ENCODE measurements at regions not wholly inside any gene's neighbourhood (a gene's known extent, or its start where the extent isn't known, plus 50 kb on each side); places are given as distances from the start of the nearest gene placed in this dataset.
A peak's percentile ranks its signal among the peaks of the same experiment; 100 is the strongest.

DNA sequence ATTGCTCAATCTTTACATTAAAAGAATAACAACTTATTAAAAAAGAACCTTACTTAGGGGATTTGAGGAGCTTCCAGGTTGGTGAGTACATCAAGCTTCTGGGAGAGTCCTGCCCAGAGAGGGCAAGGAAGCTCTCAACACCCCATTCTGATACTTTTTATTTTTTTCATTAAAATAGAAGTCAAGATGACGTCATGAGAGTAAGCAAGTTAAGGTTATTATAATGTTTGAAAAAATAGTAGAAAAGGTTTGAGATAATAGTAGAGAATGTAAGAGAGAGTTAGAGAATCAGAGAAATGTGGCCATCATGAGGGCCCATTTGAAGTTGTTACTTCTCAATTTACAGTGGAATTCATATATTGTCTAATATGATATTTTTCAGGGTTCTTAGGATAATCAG lies 221.0 kb upstream of the SLC16A7 start:
- TF ChIP-seq, protein P1, sequence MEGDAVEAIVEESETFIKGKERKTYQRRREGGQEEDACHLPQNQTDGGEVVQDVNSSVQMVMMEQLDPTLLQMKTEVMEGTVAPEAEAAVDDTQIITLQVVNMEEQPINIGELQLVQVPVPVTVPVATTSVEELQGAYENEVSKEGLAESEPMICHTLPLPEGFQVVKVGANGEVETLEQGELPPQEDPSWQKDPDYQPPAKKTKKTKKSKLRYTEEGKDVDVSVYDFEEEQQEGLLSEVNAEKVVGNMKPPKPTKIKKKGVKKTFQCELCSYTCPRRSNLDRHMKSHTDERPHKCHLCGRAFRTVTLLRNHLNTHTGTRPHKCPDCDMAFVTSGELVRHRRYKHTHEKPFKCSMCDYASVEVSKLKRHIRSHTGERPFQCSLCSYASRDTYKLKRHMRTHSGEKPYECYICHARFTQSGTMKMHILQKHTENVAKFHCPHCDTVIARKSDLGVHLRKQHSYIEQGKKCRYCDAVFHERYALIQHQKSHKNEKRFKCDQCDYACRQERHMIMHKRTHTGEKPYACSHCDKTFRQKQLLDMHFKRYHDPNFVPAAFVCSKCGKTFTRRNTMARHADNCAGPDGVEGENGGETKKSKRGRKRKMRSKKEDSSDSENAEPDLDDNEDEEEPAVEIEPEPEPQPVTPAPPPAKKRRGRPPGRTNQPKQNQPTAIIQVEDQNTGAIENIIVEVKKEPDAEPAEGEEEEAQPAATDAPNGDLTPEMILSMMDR (IDR thresholded peaks at IDR 0.05), result no peak

DNA sequence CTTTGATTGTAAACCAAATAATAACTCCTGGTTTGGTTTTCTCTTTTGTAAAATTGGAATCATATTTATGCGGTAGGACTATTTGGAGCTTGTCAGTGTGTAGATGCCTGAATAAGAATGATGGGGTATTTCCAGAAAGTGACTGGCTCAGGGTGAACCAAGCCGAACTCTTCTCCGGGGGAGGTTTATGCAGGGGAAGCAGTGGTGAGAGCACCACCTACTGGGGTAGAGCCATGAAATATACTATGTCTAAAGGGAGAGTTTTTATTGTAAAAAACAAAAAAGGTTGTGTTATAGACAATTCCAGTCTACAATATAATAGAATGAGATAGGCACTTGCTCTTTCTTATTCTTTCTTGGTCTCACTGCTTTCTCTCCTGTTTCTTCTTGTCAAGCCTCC lies 222.9 kb upstream of the SLC16A7 start:
- TF ChIP-seq, protein P1 (IDR thresholded peaks at IDR 0.05), result peak; percentile 45

DNA sequence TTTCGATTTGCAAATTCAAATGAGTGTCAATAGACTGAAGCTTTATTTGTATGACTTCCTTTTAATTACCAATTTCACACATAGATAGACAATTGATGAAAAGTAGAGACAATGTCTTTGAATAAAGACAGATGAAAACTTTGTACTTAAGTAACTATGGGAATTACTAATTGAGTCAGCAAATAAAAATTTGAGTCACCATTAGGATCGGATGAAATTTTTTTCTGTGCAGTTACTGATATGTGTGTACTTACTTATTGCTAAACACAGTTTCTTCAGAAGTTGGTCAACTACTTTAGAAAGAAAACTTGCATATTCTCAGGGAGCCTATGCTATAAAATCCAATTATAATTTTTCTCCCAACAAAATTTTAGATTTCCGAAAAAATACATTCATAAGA lies 224.9 kb upstream of the SLC16A7 start:
- TF ChIP-seq, protein P1 (IDR thresholded peaks at IDR 0.05), result no peak

DNA sequence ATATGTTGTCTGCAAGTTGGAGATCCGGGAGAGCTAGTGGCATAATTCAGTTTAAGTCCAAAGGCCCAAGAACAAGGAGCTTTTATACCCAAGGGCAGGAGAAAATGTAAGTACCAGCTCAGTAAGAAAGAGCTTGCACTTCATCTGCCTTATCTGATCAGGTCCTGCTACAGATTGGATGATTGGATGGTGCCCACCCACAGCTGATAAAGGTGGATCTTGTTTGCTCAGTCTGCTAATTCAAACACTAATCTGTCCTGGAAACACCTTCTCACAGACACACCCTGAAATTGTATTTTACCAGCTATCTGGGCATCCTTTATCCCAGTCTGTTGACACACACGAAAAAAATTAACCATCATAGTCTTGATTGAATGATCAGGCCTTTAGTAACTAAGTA lies 230.7 kb upstream of the SLC16A7 start:
- TF ChIP-seq, protein P1 (IDR thresholded peaks at IDR 0.05), result no peak

DNA sequence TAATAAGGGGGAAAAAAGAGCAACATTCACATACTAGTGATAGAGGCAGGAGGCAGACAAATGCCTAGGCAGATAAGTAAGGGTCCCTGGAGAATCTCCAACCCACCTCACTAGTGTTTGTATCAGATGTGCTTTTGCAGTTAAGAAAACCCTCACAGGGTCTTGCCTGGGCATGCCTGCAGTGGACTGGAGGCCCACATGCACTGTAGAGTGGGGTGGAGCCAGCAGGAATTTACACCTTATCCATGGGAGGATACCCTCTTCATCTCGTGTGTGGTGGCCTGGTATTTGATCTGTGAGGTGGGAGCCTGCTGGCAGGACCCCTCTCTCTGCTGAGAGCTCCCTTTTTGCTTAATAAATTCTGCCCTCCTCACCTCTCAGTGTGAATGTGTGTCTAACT lies 238.0 kb upstream of the SLC16A7 start:
- TF ChIP-seq, protein P1 (IDR thresholded peaks at IDR 0.05), result no peak

DNA sequence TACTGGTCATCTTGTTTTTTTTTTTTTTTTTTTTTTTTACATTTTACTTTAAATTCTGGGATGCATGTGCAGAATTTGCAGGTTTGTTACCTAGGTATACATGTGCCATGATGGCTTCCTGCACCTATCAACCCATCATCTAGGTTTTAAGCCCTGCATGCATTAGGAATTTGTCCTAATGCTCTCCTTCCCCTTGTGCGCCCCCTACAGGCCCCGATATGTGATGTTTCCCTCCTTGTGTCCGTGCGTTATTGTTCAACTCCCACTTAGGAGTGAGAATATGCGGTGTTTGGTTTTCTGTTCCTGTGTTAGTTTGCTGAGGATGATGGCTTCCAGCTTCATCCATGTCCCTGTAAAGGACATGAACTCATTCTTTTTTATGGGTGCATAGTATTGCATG lies 249.6 kb upstream of the SLC16A7 start:
- TF ChIP-seq, protein P1 (IDR thresholded peaks at IDR 0.05), result peak; percentile 21; the same call in 1 of the 2 replicates

DNA sequence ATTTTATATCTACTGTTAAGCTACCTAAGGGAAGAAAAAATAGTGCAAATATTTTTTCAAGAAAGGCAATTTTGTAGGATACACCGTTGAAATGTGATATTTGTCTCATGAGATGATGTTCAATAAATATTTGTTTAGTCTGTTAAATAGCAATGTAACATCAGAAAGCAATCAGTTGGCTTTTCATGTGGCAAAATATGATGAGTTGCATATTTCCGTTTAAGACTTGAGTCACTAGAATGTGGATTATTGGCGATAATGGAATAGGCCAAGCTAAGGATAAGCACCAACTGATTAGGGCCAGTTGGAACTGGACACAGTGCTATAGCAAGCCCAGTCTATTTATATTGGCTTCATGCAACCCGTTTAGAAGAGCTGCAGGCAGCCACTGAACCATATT lies 250.4 kb upstream of the SLC16A7 start:
- TF ChIP-seq, protein P1 (IDR thresholded peaks at IDR 0.05), result no peak

DNA sequence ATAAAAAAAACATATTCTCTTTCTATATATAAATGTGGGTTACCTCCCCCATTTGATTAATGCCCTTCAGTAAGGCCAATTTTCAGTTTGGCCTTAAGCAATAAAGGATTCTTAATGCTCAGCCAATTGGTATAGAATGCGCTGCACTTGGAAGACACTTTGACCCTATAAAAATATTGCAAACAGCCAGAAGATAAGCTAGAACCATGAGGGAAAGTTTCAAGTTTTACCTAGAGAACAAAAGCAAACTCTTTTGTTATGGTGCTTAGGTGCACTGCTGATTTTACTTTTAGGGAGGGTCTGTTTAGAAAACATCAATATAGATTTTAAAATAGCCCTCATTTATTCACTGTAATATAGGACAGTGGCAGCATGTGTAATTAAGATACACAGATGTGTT lies 251.6 kb upstream of the SLC16A7 start:
- TF ChIP-seq, protein P1 (IDR thresholded peaks at IDR 0.05), result no peak
